GM19372 (cell line): ENCODE measurements at regions not wholly inside any gene's neighbourhood (a gene's known extent, or its start where the extent isn't known, plus 50 kb on each side); places are given as distances from the start of the nearest gene placed in this dataset.
"Not testable (repeated sequence)": the region's sequence is repeated elsewhere in the genome, so short reads cannot be mapped to it uniquely, and the experiment has no call there.

ENCODE experiments used
- ATAC-seq: cut with Tn5 transposase; IDR thresholded peaks from one replicate; pipeline ENCODE4 v1.9.1; 2021; ENCODE audit warnings: mild to moderate bottlenecking, low read depth, moderate library complexity; ENCODE audit not compliant: unreplicated experiment

- not testable (repeated sequence) for ATAC-seq
Observed at GRCh38 chr20:26219546-26219945, 522.9 kb upstream of the ZNF337 start.

GRCh38 chr20:26218301-26218700 is 521.6 kb upstream of the ZNF337 start:
- no peak for ATAC-seq

- no peak for ATAC-seq
Observed at GRCh38 chr20:26216025-26216424, 519.4 kb upstream of the ZNF337 start.

DNA sequence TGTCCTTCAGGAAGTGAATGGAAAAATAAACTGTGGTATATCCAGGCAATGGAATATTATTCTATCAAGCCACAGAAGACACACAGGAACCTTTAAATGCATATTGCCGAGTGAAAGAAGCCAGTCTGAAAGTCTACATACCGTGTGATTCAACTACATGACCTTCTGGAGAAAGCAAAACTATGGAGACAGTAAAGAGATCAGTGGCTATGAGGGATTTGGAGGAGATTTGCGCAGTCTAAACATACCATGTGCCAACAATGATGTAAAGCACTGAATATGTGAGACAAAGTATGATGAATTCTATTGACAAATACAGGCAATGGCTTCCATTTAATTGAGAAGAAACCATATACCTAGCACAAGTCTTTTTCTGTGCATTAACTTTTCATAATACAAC is 518.3 kb upstream of the ZNF337 start:
- ATAC-seq, result no peak

DNA sequence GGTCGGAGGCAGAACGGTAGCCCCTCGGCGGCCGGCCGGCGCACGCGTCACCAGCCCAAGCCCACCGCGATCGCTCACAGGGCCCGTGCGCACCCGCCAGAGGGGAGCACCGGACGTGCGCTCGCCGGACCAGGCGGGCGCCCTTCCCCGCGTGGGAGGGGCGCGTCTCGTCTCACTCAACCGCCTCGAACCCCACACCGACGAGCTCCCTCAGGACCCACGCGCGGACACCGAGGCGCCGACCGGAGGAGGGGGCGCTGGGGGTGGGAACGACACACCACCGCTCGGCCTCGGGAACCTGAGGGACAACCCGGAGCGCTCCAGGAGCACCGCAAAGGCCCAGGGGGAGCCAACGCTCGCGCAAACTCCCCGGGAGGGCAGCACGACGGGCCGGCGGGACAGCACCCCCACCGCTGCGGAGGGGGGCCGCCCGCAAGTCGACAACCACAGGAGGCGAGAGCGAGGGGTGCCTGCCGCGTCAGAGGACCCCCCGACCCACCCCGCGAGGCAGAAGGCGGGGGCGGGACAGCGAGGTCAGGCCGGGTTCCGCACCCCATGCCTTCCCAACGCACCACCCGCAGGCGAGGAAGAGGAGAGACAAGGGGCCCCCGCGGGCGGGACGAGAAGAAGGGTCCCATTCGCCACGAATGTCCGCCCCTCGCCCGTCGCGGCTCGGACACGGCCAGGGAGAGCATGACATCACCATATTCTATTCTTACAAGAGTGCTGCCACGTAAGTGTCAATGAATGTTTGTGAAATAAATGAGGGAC is 512.7 kb upstream of the ZNF337 start:
- ATAC-seq, result no peak

DNA sequence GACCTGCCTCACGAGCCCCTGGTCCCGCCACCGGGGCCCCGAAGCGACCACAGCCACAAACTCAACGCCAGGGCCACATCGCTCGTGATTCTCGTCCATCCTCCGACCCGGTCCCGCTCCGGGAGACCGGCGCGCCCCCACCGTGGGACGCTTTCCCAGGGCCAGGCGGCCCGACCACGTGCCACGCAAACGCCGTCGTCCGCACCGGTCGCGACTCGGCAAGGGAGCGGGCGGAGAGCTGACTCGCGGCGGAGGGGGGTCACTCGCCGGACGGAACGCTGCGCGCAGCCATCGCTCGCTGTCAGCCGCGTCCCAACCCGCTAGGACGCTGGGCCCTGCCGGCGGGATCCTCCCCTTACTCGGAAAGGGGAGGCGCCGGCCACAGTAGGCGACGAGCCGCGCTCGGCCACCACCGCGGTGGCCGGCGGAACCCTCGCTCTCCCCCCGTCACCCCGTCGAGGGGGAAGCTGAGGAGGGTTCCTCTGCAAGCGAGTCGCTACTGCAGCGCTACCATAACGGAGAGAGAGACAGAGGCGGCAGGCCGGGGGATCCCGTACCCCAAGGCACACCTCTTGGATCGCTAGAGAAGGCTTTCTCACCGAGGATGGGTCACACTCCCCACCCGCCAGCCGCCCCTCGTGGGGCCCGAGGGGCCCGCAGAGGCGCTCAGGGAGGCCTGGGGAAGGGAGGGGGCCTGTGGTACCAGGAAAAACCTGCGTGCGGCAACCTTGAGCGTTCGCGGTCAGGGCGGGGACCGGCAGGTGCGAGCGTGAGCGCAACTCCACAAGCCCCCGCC is 511.8 kb upstream of the ZNF337 start:
- no peak for ATAC-seq

GRCh38 chr20:26207967-26208295 is 511.3 kb upstream of the ZNF337 start:
- not testable (repeated sequence) for ATAC-seq

- ATAC-seq, result no peak
Observed at GRCh38 chr20:26207237-26207966, 510.7 kb upstream of the ZNF337 start.

GRCh38 chr20:26205350-26205749 is 508.7 kb upstream of the ZNF337 start:
- ATAC-seq, result no peak

DNA sequence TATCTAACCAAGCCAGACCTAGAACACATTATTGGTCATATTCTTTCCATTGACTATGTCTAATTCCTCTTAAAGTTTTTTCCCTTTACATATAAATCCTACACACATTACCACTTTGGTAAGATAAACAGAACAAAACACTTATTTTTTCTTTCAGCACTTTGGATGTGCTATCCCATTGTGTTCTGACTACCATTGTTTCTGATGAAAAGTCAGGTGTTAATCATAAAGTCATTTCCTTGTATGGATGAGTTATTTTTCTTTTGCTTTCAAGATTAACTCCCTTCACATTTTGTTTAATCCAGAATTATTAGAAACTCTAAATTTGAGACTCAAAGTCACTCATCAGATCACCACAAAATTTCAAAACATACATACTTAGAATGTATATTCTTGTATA is 504.4 kb upstream of the ZNF337 start:
- ATAC-seq, result not testable (repeated sequence)

DNA sequence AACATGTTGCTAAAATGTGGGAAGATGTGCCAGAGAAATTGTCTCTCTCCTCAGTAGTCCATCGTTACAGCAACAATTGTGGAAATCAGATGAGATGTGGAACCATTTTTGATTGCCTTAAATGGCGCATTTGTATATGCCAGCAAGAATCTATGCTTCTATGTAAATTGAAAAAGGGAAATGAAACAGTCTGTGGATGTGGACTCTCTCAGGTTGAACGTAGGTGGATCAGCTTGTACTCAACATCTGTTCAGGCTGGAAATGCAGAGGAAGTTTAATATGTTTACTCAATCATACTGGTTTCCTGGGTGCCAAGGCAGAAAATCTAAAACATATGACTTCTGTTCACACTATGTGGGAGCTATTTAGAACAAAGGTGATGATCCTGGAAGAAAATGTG is 490.7 kb upstream of the ZNF337 start:
- ATAC-seq, result not testable (repeated sequence)

GRCh38 chr20:26183720-26184119 is 487.1 kb upstream of the ZNF337 start:
- ATAC-seq, result not testable (repeated sequence)

GRCh38 chr20:26181364-26181763 is 484.7 kb upstream of the ZNF337 start:
- ATAC-seq, result not testable (repeated sequence)

GRCh38 chr20:26171875-26172274 is 475.2 kb upstream of the ZNF337 start:
- ATAC-seq, result not testable (repeated sequence)

GRCh38 chr20:26169506-26169905 is 472.9 kb upstream of the ZNF337 start:
- ATAC-seq, result no peak

DNA sequence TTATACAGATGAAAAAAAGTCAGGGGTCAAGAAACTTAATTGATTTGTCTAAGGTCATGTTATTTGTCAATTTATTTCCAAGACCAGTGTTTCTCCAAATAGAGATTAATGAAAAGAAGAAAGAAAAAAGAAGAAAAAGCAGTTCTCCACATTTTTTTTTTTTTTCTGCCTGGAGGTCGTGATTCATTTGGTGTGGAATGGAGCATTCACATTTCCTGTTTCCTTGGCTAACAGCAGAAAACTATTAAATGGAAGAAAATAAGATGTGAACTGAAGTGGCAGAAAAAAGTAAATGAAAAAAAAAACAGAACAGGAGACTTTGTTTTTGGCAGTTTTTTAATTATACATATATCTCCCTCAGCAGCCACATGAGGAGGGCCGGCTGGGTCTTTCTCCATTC is 470.8 kb upstream of the ZNF337 start:
- no peak for ATAC-seq

DNA sequence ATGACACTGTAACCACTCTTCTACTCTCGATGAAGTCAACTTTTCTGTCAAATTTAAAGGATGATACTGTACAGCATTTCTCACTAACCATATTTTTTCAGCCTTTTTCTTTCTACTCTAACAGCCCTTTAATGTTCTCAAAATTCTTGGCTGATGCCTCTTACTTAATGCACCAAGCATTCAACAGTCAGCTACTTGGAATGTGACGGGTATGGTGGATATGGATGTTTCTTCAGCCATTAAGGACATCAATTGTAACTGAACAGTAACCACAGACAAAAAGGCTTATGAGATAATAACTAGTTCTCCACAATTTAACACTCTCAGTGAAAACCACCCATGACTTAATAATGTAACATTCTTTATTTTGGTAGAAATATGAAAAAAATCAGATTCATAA is 467.2 kb upstream of the ZNF337 start:
- ATAC-seq, result no peak

DNA sequence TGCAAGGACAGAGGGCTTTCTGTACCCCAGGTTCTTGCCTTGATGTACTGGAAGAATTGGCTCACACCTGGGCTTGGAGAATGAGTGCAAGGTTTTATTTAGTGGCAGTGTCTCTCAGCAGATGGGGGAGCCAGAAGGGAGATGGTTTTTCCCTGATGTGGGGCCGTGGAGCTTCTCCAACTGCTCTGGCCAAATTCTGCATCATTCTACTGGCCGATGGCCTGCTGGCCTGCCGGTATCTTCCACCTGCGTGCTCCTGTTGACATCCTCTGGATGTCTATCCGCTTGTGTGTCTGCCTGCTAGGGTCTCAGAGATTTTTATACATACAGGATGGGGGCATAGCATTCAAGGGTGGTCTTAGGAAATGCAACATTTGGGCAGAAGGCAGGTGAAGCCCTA is 466.5 kb upstream of the ZNF337 start:
- ATAC-seq, result not testable (repeated sequence)

DNA sequence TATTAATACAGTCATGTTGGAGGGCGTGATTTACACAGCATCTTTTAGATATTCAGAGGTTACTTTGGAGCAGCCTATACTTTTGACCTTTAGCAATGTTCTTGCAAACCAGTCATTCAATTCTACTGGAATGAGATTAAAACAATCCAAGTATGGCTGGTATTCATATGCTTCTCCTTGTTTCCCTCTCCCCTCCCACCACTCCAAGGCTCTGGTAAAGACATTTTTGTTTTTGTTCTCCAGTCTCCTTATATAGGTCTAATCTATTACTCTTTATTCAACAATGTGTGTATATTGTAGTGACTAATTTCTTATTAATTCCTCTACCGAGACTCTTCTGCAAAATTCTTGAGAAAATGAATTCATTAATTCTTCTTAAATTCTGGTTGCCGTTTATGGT is 465.1 kb upstream of the ZNF337 start:
- not testable (repeated sequence) for ATAC-seq

GRCh38 chr20:26160916-26161315 is 464.3 kb upstream of the ZNF337 start:
- not testable (repeated sequence) for ATAC-seq

DNA sequence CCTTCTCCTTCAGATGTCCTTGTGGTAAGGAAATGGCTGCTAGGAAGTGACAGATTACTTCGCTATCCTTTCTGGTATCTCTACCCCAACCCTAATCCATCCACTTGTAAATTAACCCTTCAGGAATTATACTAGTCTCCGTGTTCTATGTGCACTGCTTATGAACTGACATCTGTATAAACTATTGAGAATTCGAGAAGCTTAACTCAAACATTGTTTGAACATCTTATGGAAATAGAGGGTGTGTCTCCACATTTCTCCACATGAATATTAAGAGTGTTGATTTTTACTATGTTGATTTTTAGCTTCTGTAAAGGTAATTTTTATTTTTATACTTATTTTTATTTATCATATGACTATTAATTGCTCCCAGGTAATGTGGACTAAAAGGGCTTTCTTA is 457.6 kb upstream of the ZNF337 start:
- ATAC-seq, result no peak
